ENCODE measurements at regions not wholly inside any gene's neighbourhood (a gene's known extent, or its start where the extent isn't known, plus 50 kb on each side); places are given as distances from the start of the nearest gene placed in this dataset.
"Not testable (repeated sequence)": the region's sequence is repeated elsewhere in the genome, so short reads cannot be mapped to it uniquely, and the experiment has no call there.

DNA sequence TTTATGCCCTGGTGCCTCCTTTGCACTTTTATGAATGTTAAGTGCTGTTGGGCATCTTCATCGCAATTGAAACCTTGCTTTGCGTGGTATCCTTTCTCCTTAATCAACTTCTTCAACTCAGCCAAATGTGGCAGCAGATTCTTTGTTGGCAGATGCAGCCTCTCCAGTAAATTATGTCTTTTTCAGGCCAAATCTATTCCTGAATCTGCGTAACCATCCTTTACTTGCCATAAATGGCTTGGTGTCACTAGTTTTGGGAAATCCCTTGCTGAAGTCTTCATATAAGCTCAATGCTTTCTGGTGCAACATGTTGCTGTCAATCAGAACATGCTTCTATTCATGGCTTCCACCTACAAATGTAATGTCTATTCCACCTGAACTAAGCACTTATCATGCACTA lies 457.5 kb downstream of the FGF13 start:
- H3K9me3 ChIP-seq (ENCODE audit: low read length) = peaks cover 14% of the 10 kb centered on the region
- H3K27me3 ChIP-seq (ENCODE audit: low read length) = no peaks in the 10 kb centered on the region
- no peak overlapping the region for H3K4me2 ChIP-seq (ENCODE audit: low read depth, low read length, poor library complexity, severe bottlenecking)
- H3K9me2 ChIP-seq (replicated peaks; ENCODE audit: insufficient read depth, low read length) = no peaks in the 10 kb centered on the region
- H3K9ac ChIP-seq (ENCODE audit: low read length) = no peak overlapping the region
- H2AFZ ChIP-seq (ENCODE audit: low read length) = no peak overlapping the region
- H3K4me3 ChIP-seq (ENCODE audit: low read length) = no peak overlapping the region
- no peak for DNase-seq
- no peaks in the 10 kb centered on the region for H3K36me3 ChIP-seq (ENCODE audit: insufficient read depth, low read length)
- no peaks in the 10 kb centered on the region for H4K20me1 ChIP-seq (ENCODE audit: insufficient read depth, low read depth, low read length)
- no peak overlapping the region for H3K27ac ChIP-seq (ENCODE audit: low read length)
- H3K79me2 ChIP-seq (ENCODE audit: low read length) = no peaks in the 10 kb centered on the region
- H3K4me1 ChIP-seq (ENCODE audit: low read length) = no peaks in the 10 kb centered on the region

DNA sequence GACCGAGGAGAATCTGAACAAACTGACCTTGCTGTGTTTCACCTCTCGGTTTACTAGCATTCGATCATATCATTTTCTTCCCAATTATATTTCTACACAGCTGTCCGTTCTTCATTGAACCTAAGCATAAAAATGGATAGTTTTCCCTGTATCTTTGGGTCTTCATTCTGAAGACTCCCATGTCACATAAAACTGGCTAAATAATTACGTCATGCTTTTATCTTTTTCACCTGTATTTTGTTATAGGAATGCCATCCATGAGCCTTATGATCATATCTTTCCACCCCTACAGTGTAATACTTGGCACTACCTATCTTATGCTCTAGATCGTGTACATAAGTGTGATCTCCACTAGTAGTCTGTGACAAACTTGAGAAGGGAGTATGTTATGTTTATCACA lies 456.1 kb downstream of the FGF13 start:
- no peak overlapping the region for H3K4me3 ChIP-seq (ENCODE audit: low read length)
- H2AFZ ChIP-seq (ENCODE audit: low read length) = no peak overlapping the region
- no peak overlapping the region for H3K4me2 ChIP-seq (ENCODE audit: low read depth, low read length, poor library complexity, severe bottlenecking)
- no peaks in the 10 kb centered on the region for H3K79me2 ChIP-seq (ENCODE audit: low read length)
- no peaks in the 10 kb centered on the region for H4K20me1 ChIP-seq (ENCODE audit: insufficient read depth, low read depth, low read length)
- H3K27me3 ChIP-seq (ENCODE audit: low read length) = no peaks in the 10 kb centered on the region
- no peaks in the 10 kb centered on the region for H3K36me3 ChIP-seq (ENCODE audit: insufficient read depth, low read length)
- no peak overlapping the region for H3K27ac ChIP-seq (ENCODE audit: low read length)
- no peak for DNase-seq
- peaks cover 14% of the 10 kb centered on the region for H3K9me3 ChIP-seq (ENCODE audit: low read length)
- no peaks in the 10 kb centered on the region for H3K9me2 ChIP-seq (replicated peaks; ENCODE audit: insufficient read depth, low read length)
- no peak overlapping the region for H3K9ac ChIP-seq (ENCODE audit: low read length)
- H3K4me1 ChIP-seq (ENCODE audit: low read length) = no peaks in the 10 kb centered on the region

DNA sequence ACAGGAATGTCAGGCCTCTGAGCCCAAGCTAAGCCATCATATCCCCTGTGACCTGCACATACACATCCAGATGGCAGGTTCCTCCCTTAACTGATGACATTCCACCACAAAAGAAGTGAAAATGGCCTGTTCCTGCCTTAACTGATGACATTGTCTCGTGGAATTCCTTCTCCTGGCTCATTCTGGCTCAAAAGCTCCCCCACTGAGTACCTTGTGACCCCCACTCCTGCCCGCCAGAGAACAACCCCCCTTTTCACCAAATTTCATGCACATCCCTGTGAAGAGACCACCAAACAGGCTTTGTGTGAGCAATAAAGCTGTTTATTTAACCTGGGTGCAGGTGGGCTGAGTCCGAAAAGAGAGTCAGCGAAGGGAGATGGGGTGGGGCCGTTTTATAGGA lies 447.4 kb downstream of the FGF13 start:
- not testable (repeated sequence) for H3K79me2 ChIP-seq (ENCODE audit: low read length); DNase-seq; H3K9me3 ChIP-seq (ENCODE audit: low read length); H3K27ac ChIP-seq (ENCODE audit: low read length); H3K36me3 ChIP-seq (ENCODE audit: insufficient read depth, low read length); H3K27me3 ChIP-seq (ENCODE audit: low read length); H3K4me2 ChIP-seq (ENCODE audit: low read depth, low read length, poor library complexity, severe bottlenecking); H3K4me1 ChIP-seq (ENCODE audit: low read length); H3K9me2 ChIP-seq (replicated peaks; ENCODE audit: insufficient read depth, low read length); H3K4me3 ChIP-seq (ENCODE audit: low read length); H2AFZ ChIP-seq (ENCODE audit: low read length); H3K9ac ChIP-seq (ENCODE audit: low read length); H4K20me1 ChIP-seq (ENCODE audit: insufficient read depth, low read depth, low read length)

DNA sequence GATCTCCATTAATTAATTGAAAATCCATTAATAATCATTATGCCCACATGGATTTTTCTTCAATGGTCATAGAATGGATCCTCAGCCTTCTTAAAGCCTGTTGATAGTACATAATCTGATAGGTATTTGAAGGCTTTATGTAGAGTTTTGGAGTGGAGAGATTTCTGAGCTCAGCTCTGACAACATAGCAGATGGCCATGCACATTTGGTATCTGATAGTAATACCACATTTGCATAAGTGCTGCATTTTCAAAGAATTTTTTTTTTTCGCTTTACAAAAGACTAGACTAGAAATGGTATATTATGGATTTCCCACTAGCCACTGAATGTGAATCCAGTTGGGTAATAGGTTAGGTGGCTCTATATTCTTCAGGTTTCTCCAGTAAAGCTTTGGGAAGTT lies 440.6 kb downstream of the FGF13 start:
- H3K36me3 ChIP-seq (ENCODE audit: insufficient read depth, low read length) = no peaks in the 10 kb centered on the region
- H3K9me3 ChIP-seq (ENCODE audit: low read length) = peaks cover 9% of the 10 kb centered on the region
- H3K4me3 ChIP-seq (ENCODE audit: low read length) = no peak overlapping the region
- DNase-seq = no peak
- no peak overlapping the region for H3K9ac ChIP-seq (ENCODE audit: low read length)
- no peak overlapping the region for H3K4me2 ChIP-seq (ENCODE audit: low read depth, low read length, poor library complexity, severe bottlenecking)
- no peaks in the 10 kb centered on the region for H3K9me2 ChIP-seq (replicated peaks; ENCODE audit: insufficient read depth, low read length)
- H3K27ac ChIP-seq (ENCODE audit: low read length) = no peak overlapping the region
- no peak overlapping the region for H2AFZ ChIP-seq (ENCODE audit: low read length)
- H3K27me3 ChIP-seq (ENCODE audit: low read length) = no peaks in the 10 kb centered on the region
- no peaks in the 10 kb centered on the region for H3K4me1 ChIP-seq (ENCODE audit: low read length)
- no peaks in the 10 kb centered on the region for H3K79me2 ChIP-seq (ENCODE audit: low read length)
- H4K20me1 ChIP-seq (ENCODE audit: insufficient read depth, low read depth, low read length) = no peaks in the 10 kb centered on the region

DNA sequence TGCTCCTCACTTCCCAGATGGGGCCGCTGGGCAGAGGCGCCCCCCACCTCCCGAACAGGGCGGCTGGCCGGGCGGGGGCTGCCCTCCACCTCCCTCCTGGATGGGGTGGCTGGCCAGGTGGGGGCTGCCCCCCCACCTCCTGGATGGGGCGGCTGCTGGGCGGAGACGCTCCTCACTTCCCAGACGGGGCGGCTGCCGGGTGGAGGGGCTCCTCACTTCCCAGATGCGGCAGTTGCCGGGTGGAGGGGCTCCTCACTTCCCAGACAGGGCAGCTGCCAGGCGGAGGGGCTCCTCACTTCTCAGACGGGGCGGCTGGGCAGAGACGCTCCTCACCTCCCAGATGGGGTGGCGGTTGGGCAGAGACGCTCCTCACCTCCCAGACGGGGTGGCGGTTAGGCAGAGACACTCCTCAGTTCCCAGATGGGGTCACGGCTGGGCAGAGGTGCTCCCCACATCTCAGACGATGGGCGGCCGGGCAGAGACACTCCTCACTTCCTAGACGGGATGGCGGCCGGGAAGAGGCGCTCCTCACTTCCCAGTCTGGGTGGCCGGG lies 428.8 kb downstream of the FGF13 start:
- H3K27ac ChIP-seq (ENCODE audit: low read length); H3K4me2 ChIP-seq (ENCODE audit: low read depth, low read length, poor library complexity, severe bottlenecking); H3K9ac ChIP-seq (ENCODE audit: low read length); H2AFZ ChIP-seq (ENCODE audit: low read length); H3K4me3 ChIP-seq (ENCODE audit: low read length); H3K4me1 ChIP-seq (ENCODE audit: low read length); DNase-seq; H4K20me1 ChIP-seq (ENCODE audit: insufficient read depth, low read depth, low read length); H3K9me2 ChIP-seq (replicated peaks; ENCODE audit: insufficient read depth, low read length); H3K27me3 ChIP-seq (ENCODE audit: low read length); H3K36me3 ChIP-seq (ENCODE audit: insufficient read depth, low read length); H3K79me2 ChIP-seq (ENCODE audit: low read length): not testable (repeated sequence)
- H3K9me3 ChIP-seq (ENCODE audit: low read length) = peaks cover 14% of the 10 kb centered on the region

DNA sequence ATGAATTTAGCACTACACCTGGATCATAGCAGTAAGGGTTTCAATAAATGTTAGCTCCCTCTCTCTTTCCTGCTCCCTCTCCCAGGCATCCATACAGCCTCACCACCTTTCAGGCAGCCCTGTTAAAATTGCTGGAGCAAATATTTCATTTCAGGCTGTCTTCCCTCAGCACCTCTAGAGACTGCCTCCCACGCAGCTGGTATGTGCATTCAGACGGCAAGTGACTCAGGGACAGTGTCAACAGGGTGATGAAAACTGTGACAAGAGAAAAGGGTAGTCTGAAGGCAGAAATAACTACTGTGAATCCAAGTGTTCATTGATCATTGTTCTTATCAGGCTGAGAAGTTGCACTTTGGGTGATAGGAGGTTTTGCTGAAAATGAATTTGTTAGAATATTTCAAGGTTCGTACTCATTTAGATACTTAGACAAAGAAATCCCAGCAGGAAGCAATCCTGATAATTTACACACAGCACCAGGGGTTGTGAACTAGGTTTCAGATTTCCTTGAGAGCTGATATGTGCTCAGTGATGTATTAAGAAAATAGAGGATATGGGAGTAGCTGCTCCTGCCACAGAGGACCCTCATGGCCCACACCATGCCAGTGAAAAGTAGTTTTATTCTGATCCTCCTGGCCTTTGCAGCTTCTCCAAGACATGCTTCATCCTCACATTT lies 424.2 kb downstream of the FGF13 start:
- Histone ChIP-seq H3K36me3 (ENCODE audit: insufficient read depth, low read length) (no peaks in the 10 kb centered on the region), H3K9me3 (ENCODE audit: low read length) (peaks cover 14% of the 10 kb centered on the region; the same call in 1 of the 2 replicates), H3K27me3 (ENCODE audit: low read length) (no peaks in the 10 kb centered on the region)

DNA sequence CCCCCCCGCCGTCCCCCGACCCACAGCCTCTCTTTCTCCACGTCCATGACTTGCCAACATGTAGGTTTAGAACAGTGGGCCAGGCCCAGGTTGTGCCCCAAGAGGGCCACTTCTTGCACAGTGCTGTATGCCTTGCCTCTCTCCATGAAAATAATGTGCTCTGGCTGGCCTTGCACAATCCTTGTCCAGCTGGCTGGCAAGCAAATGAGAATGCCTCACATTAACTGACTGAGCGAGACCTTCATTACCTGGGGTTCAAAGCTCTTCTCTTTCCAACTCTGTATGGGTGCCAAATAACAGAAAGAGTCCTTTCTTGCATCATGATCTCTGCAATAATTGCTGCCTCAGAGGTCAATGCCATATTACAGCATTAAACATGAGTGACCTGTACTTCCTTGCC lies 416.6 kb downstream of the FGF13 start:
- H3K4me3 ChIP-seq (ENCODE audit: low read length) = no peak overlapping the region
- no peaks in the 10 kb centered on the region for H3K79me2 ChIP-seq (ENCODE audit: low read length)
- no peak overlapping the region for H3K9ac ChIP-seq (ENCODE audit: low read length)
- no peaks in the 10 kb centered on the region for H3K9me2 ChIP-seq (replicated peaks; ENCODE audit: insufficient read depth, low read length)
- DNase-seq = no peak
- no peaks in the 10 kb centered on the region for H3K4me1 ChIP-seq (ENCODE audit: low read length)
- no peak overlapping the region for H3K4me2 ChIP-seq (ENCODE audit: low read depth, low read length, poor library complexity, severe bottlenecking)
- 0 out of 2 replicates have a peak, but pooled peaks cover 5% of the 10 kb centered on the region for H3K9me3 ChIP-seq (ENCODE audit: low read length)
- H3K27me3 ChIP-seq (ENCODE audit: low read length) = no peaks in the 10 kb centered on the region
- H2AFZ ChIP-seq (ENCODE audit: low read length) = no peak overlapping the region
- H3K36me3 ChIP-seq (ENCODE audit: insufficient read depth, low read length) = no peaks in the 10 kb centered on the region
- H3K27ac ChIP-seq (ENCODE audit: low read length) = no peak overlapping the region
- no peaks in the 10 kb centered on the region for H4K20me1 ChIP-seq (ENCODE audit: insufficient read depth, low read depth, low read length)

More for the DNA sequence above, 424.2 kb downstream of the FGF13 start:
- Histone ChIP-seq H3K79me2 (ENCODE audit: low read length) (no peaks in the 10 kb centered on the region), H3K4me1 (ENCODE audit: low read length) (no peaks in the 10 kb centered on the region), H4K20me1 (ENCODE audit: insufficient read depth, low read depth, low read length) (no peaks in the 10 kb centered on the region), H3K4me3 (ENCODE audit: low read length) (no peak overlapping the region), H3K27ac (ENCODE audit: low read length) (no peak overlapping the region), H3K9me2 (replicated peaks; ENCODE audit: insufficient read depth, low read length) (no peaks in the 10 kb centered on the region), H3K4me2 (ENCODE audit: low read depth, low read length, poor library complexity, severe bottlenecking) (no peak overlapping the region), H3K9ac (ENCODE audit: low read length) (no peak overlapping the region), H2AFZ (ENCODE audit: low read length) (no peak overlapping the region)
- no peak for DNase-seq

DNA sequence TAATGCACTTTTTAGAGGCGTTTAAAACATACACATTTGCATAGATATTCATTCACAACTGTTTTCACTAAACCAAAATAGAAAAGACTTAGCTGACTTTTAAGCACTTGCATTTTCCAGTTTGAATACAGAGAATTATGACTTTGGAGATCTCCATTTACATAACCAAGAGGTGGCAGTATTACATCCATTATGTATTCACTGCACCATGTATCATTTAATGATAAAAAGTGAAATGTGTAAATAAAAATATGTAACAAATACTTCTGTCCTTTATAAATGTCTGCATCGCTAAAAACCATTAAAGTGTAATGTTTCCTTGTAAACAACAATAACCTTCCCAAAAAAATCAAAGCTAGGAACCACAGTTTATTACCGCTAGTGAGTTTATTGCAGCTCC lies 413.2 kb downstream of the FGF13 start:
- Histone ChIP-seq H3K9ac (ENCODE audit: low read length) (no peak overlapping the region), H3K27ac (ENCODE audit: low read length) (no peak overlapping the region), H3K9me2 (replicated peaks; ENCODE audit: insufficient read depth, low read length) (no peaks in the 10 kb centered on the region), H3K9me3 (ENCODE audit: low read length) (no peaks in the 10 kb centered on the region; the same call in 1 of the 2 replicates), H3K27me3 (ENCODE audit: low read length) (no peaks in the 10 kb centered on the region), H2AFZ (ENCODE audit: low read length) (no peak overlapping the region), H3K79me2 (ENCODE audit: low read length) (no peaks in the 10 kb centered on the region), H3K36me3 (ENCODE audit: insufficient read depth, low read length) (no peaks in the 10 kb centered on the region), H3K4me1 (ENCODE audit: low read length) (no peaks in the 10 kb centered on the region), H4K20me1 (ENCODE audit: insufficient read depth, low read depth, low read length) (no peaks in the 10 kb centered on the region), H3K4me3 (ENCODE audit: low read length) (no peak overlapping the region), H3K4me2 (ENCODE audit: low read depth, low read length, poor library complexity, severe bottlenecking) (no peak overlapping the region)
- no peak for DNase-seq

All from Karpas-422 (cell line).